ENCODE measurements at regions not wholly inside any gene's neighbourhood (a gene's known extent, or its start where the extent isn't known, plus 50 kb on each side); places are given as distances from the start of the nearest gene placed in this dataset.

- no peak for TF ChIP-seq POLR2AphosphoS5 (IDR thresholded peaks at IDR 0.05)
- TF ChIP-seq CTCF (IDR thresholded peaks at IDR 0.05) = no peak
Measured at GRCh38 chr2:53004413-53004812, 763.2 kb upstream of the CHAC2 start.

Measured in suprapubic skin (tissue), 3 donors.